ENCODE measurements at regions not wholly inside any gene's neighbourhood (a gene's known extent, or its start where the extent isn't known, plus 50 kb on each side); places are given as distances from the start of the nearest gene placed in this dataset.
"Not testable (repeated sequence)": the region's sequence is repeated elsewhere in the genome, so short reads cannot be mapped to it uniquely, and the experiment has no call there.

DNA sequence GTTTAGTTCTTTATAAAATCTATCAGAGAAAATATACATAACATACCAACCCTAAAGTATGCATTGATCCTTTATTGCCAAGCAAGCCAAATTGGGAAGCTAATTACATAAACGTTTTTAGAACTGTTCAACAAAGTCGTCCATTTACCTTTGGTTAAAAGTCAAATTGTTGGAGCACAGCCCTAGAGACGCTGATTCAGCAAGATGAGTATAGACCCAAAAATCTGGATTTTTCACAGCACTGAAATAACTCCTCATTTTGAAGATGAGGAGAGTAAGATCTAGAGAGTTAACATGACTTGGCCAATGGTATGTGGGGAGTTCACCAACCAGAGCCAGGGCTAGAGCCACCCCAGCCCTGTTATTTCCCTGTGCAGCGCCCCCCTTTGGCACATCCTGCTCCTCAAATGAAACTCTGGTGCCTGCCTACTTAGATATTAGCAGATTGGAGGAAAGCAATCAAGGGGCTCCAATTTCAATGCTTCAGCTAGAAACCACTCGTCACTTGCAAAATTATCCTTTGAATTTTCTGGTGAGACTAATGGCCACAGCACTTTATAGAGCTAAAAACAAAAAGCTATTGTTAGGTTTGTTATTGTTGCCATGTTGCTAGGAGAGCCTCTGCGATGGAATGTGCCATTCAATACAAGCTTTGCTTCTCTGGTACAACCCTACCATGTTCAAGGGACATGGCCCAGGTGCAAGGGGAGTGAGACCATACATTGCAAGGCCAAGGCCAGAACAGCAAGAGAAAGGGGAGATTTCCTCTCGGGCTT is 132.6 kb upstream of the ZEB1 start:
- DNase-seq: no peak

DNA sequence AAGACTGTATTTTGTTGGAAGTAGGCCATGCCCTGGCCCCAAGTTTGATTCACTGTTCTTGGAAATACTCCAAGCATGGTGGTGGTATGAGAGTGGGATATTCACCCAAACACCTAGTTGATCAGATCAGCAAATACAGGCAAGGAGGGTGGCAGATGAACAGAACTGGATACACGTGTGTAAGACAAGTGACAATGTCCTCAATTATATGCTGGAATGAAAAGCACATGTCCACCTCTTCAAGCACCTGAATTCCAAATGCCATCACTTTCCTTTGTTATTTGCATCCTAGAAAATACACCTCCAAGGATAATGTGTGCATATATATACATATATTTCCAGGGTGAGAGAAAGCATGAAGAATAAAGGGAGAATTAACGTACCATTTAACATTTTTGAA is 131.8 kb upstream of the ZEB1 start:
- DNase-seq: no peak

- DNase-seq: no peak
These were observed 131.3 kb upstream of the ZEB1 start for GRCh38 chr10:31187607-31188210.

DNA sequence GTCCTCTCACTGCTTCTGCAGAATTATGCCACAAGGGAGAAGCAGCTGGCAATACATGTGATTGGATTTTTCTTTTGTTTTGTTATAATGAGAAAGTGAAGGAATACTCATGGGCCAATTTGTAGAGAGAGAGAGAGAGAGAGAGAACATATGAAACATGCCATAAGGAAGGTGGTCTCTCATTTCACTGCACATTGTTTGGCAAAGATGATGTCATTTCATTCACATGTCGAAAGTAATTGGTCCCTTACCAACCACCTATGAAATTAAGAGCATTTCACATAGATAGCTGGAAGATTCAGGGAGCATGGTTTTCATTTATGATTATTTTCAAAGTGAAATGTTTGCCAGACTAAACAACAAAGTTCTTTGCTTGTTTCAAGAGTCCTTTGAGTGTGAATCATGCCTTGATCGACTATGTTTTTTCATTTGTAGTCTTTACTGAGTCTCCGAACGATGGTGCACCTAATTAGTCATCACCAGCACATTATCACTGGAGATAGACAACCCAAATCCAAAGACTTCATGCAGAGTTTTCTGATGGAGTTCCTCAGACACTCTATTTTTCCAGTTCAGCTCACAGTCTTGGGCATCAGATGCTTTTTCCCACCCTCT is 130.1 kb upstream of the ZEB1 start:
- DNase-seq: no peak

DNA sequence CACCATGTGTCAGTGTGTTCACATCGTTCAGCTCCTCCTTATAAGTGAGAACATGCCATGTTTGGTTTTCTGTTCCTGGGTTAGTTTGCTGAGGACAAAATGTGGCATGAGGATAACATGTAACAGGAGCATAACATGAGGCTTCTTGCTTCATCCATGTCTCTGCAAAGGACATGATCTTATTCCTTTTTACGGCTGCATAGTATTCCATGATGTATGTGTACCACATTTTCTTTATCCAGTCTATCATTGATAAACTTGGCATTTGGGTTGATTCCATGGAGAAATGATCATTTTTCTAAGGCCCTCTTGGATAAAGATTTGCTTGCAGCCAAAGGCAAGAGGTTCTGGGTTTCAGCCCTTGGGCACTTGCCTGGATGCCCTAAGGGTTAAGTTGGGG is 128.5 kb upstream of the ZEB1 start:
- no peak for DNase-seq

GRCh38 chr10:31192475-31192874 is 126.5 kb upstream of the ZEB1 start:
- DNase-seq: no peak

- no peak for DNase-seq
These were observed 124.0 kb upstream of the ZEB1 start for GRCh38 chr10:31194986-31195385.

GRCh38 chr10:31197886-31198285 is 121.1 kb upstream of the ZEB1 start:
- no peak for DNase-seq

DNA sequence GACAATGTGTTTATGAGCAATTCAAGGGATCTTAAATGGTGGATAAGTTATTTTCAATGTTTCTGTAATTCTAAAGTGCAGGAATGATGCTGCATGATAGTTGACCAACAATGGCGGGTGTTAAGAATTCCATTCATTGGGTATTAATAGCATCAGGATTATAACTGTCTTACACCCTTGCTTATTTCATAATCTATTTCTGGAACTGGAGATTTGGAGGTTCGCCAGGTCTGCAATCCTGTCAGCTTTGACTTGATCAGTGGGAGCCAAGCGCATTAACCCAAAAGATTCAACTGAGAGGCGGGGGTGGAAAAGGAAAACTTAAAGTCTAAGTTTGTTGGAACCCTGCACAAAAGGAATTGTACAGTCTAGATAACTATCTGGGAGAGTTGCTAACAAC is 114.9 kb upstream of the ZEB1 start:
- DNase-seq: no peak

- DNase-seq: no peak
These were observed 111.4 kb upstream of the ZEB1 start for GRCh38 chr10:31207636-31208035.

- no peak for DNase-seq
These were observed 109.5 kb upstream of the ZEB1 start for GRCh38 chr10:31209478-31209877.

DNA sequence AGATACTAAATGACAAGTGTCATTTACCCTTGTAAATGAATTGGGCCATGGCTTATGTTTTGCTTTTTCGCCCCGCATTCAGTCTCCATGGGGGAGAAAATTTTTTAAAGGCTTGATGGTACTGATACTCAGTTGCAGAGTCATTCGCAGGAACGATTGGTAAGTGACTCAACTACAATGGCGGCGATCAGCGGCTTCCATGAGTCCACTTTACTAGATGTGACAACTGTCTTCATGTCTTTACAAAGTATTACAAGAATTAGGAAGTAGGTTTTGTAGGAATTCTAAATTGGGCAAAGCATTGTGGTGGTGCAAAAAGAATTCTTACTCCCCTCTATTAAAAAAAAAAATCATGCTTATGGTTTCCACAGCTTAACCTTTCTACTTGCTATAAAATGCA is 108.8 kb upstream of the ZEB1 start:
- DNase-seq: no peak

GRCh38 chr10:31213959-31214358 is 105.1 kb upstream of the ZEB1 start:
- no peak for DNase-seq

DNA sequence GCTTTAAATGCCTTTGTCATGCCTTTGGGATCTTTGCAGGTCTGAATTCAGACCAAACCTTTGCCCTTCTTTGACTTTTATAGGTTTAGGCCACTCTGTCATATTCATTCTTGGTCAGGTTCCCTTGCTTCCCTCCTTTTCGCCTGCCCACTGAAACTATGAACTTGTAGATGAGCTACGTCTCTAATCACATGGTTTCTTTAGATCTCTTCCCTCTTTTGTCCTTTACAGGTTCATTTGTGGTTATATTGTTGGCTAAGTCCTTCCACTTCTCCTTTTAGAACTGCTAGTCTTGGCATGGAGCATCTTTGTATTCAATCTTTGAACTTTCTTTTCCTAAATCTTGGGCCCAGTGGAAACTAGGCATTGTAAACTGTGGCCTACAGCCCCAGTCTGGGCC is 104.0 kb upstream of the ZEB1 start:
- peak in 1 of 51 donors; percentile 5 for DNase-seq

DNA sequence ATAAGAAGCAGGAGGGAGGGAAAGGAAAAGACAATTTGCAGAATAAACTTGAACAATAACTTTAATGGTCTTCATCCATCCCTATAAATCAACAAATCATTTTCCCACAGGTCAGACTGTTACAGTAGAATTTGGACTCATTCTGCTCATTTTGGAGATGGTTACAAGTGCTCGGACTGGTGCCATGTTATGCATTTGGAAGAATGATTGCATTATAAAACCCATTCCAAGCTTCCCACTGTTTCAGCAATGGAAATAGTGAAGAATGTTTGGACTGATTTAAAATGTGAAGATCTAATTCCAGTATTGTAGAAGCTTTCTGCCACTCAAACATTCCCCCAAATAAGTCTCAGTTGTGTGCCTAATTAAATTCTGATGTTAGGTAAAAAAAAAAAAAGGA is 99.7 kb upstream of the ZEB1 start:
- DNase-seq: no peak

- not testable (repeated sequence) for DNase-seq
These were observed 90.2 kb upstream of the ZEB1 start for GRCh38 chr10:31228780-31229179.

DNA sequence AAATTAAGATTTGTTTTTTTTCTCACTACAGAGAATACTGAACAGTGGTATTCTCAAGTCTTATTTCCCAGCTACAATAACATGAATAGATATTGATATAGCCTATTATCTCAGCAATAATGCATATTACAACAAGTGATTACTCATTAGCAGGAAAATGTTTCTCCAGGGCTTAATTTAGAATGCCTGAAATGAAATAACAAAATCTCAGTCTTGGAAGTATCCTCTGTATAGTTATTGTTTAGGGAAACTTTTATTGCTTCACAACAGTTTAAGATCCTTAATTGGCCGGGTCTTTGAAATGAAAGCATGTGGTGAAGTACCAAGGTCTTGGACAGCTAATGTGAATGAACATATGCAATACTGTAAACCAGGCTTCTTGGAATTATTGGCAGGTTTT is 79.1 kb upstream of the ZEB1 start:
- DNase-seq: no peak

GRCh38 chr10:31242902-31243301 is 76.1 kb upstream of the ZEB1 start:
- DNase-seq: peak in 5 of 51 donors; percentile 1 to 5 (median 3)

DNA sequence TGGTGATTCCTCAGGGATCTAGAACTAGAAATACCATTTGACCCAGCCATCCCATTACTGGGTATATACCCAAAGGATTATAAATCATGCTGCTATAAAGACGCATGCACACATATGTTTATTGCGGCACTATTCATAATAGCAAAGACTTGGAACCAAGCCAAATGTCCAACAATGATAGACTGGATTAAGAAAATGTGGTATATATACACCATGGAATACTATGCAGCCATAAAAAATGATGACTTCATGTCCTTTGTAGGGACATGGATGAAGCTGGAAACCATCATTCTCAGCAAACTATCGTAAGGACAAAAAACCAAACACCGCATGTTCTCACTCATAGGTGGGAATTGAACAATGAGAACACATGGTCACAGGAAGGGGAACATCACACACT is 67.9 kb upstream of the ZEB1 start:
- not testable (repeated sequence) for DNase-seq

- DNase-seq: no peak
These were observed 65.8 kb upstream of the ZEB1 start for GRCh38 chr10:31253237-31253636.

- DNase-seq: no peak
These were observed 57.3 kb upstream of the ZEB1 start for GRCh38 chr10:31261511-31262311.

GRCh38 chr10:31262672-31263071 is 56.3 kb upstream of the ZEB1 start:
- no peak for DNase-seq

All from hypothalamus (tissue), 51 donors.